ENCODE measurements at regions not wholly inside any gene's neighbourhood (a gene's known extent, or its start where the extent isn't known, plus 50 kb on each side); places are given as distances from the start of the nearest gene placed in this dataset.

DNA sequence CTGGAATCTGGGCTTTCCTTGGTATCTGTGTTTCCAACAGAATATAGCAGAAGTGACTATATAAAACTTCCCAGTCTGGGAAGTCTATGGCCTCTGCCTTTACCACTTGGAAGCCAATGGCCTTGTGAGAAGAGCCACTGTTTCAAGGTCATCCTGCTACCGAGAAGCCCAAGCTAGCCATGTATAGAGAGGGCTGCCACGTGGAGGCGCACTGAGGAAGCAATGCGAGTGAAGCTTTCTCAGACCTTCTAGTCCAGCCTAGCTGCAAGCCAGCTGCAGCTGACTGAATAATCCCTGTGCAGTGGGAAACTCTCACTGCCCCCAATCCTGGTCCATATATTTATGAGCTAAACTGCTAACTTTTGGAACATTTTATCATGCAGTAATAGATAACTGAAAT lies 661.8 kb upstream of the RIOK2 start:
- Histone ChIP-seq H3K4me1 (peaks cover 0 to 10% of the 10 kb centered on the region in 2 donors), H3K27me3 (no peaks in the 10 kb centered on the region), H3K36me3 (no peaks in the 10 kb centered on the region), H3K9me3 (no peaks in the 10 kb centered on the region), H3K4me3 (no peak overlapping the region), H3K27ac (no peak overlapping the region)
- TF ChIP-seq POLR2A (IDR thresholded peaks at IDR 0.05) (no peak), CTCF (IDR thresholded peaks at IDR 0.05 in 4 of 5, conservative IDR thresholded peaks at IDR 0.05 in 1 of 5) (no peak)
- no peak for ATAC-seq
- in situ Hi-C loops (cut with MboI; ENCODE audit: low sequenced_read_pairs in 4 of 4), result no loop called here
- no peak for DNase-seq
- intact Hi-C loops (cut with DNase I; ENCODE audit: low total_unique reads), result no loop called here

GRCh38 chr5:97846643-97847042 lies 663.6 kb upstream of the RIOK2 start:
- intact Hi-C loops (cut with DNase I; ENCODE audit: low total_unique reads) (no loop called here), in situ Hi-C loops (cut with MboI; ENCODE audit: low sequenced_read_pairs in 4 of 4) (no loop called here)
- Histone ChIP-seq H3K4me1 (peaks cover 0 to 5% of the 10 kb centered on the region in 2 donors), H3K4me3 (no peak overlapping the region), H3K9me3 (no peaks in the 10 kb centered on the region), H3K27me3 (no peaks in the 10 kb centered on the region), H3K27ac (no peak overlapping the region), H3K36me3 (no peaks in the 10 kb centered on the region)
- DNase-seq (no peak), ATAC-seq (no peak)
- TF ChIP-seq POLR2A (IDR thresholded peaks at IDR 0.05) (no peak), CTCF (IDR thresholded peaks at IDR 0.05 in 4 of 5, conservative IDR thresholded peaks at IDR 0.05 in 1 of 5) (no peak)

DNA sequence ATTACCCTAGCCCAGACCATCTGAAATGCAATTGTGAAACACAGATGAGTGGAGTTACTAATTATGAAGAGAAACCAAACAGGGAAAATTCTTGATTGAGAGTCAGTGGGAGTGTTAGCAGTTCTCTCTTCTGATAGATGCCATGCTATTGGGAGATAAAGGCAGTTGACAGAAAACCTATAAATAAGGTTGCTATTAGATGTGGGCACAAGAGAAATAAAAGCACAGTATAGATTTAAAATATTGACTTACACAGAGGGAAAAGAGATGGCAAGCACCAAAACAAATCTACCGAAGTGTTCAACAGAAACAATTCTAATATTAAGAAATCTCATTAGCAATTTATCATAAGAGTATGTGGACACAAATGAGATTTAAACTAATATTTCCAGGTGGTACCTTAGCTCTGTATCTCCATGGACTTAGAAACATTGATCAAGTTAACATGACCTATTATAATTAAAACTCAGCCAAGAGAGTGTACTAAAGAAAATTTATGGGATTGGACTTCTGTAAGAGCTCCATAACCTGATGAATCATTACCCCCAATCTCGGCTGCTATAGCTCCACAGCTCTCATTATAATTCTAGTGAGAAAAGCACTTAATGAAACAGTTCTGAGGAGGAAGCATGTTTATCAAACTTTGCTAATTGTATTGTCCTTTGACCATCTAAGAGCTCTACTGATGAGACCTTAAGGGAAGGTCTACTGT lies 665.0 kb upstream of the RIOK2 start:
- Histone ChIP-seq H3K27me3 (no peaks in the 10 kb centered on the region), H3K4me1 (peaks cover 0 to 5% of the 10 kb centered on the region in 2 donors), H3K27ac (no peak overlapping the region), H3K9me3 (no peaks in the 10 kb centered on the region), H3K4me3 (no peak overlapping the region), H3K36me3 (no peaks in the 10 kb centered on the region)
- no peak for ATAC-seq
- intact Hi-C loops (cut with DNase I; ENCODE audit: low total_unique reads) (no loop called here), in situ Hi-C loops (cut with MboI; ENCODE audit: low sequenced_read_pairs in 4 of 4) (no loop called here)
- DNase-seq, result no peak
- TF ChIP-seq CTCF (IDR thresholded peaks at IDR 0.05 in 4 of 5, conservative IDR thresholded peaks at IDR 0.05 in 1 of 5) (no peak), POLR2A (IDR thresholded peaks at IDR 0.05) (no peak)

DNA sequence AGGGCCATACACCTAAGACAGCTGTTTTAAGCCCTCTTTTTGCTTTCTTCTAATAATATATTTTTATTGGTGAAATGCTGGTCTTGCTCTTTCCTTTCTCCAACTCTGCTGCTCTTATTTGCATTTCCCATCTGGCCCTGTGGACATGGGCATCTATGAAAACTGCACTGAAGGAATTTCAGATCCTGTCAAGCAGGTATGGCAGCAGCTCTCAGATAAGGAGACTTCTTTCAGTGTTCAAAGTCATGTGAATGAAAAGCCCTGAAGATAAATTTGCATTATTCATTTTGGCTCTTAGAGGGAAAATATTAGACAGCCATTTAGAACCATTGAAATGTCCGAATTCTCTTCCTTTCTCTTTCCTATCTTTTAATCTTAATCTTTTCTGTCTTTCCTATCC lies 668.0 kb upstream of the RIOK2 start:
- in situ Hi-C loops (cut with MboI; ENCODE audit: low sequenced_read_pairs in 4 of 4), result no loop called here

More for the DNA sequence above, 668.0 kb upstream of the RIOK2 start:
- no peaks in the 10 kb centered on the region for H3K27me3 ChIP-seq
- no peaks in the 10 kb centered on the region for H3K9me3 ChIP-seq
- ATAC-seq, result no peak
- H3K36me3 ChIP-seq, result no peaks in the 10 kb centered on the region
- no peak for DNase-seq
- no peak overlapping the region for H3K4me3 ChIP-seq
- intact Hi-C loops (cut with DNase I; ENCODE audit: low total_unique reads), result no loop called here
- no peak for TF ChIP-seq CTCF (IDR thresholded peaks at IDR 0.05 in 4 of 5, conservative IDR thresholded peaks at IDR 0.05 in 1 of 5)
- TF ChIP-seq POLR2A (IDR thresholded peaks at IDR 0.05), result no peak
- H3K4me1 ChIP-seq, result no peaks in the 10 kb centered on the region
- no peak overlapping the region for H3K27ac ChIP-seq

All from gastrocnemius medialis (tissue), 4 donors.